Mammary epithelial cell (primary cell): ENCODE measurements at regions not wholly inside any gene's neighbourhood (a gene's known extent, or its start where the extent isn't known, plus 50 kb on each side); places are given as distances from the start of the nearest gene placed in this dataset.

Source experiments
- CTCF ChIP-seq, 2 donors: IDR thresholded peaks in 1 of 2; conservative IDR thresholded peaks in 1 of 2; 2 replicates each; pipeline ENCODE4 v1.5.1; 2011 to 2012; ENCODE audit warnings: inconsistent platforms in 2 of 2, low read length in 2 of 2, mild to moderate bottlenecking in 2 of 2, control low read depth in 1 of 2, low read depth in 1 of 2; ENCODE audit not compliant: insufficient read depth in 1 of 2; ENCODE audit errors: extremely low read depth in 1 of 2
- EZH2 ChIP-seq: IDR thresholded peaks from 2 replicates; pipeline ENCODE4 v1.6.1; 2012; ENCODE audit warnings: low read length, inconsistent platforms, borderline replicate concordance

- no peak for TF ChIP-seq CTCF (conservative IDR thresholded peaks at IDR 0.05 in 1 of 2, IDR thresholded peaks at IDR 0.05 in 1 of 2; ENCODE audit: extremely low read depth in 1 of 2, insufficient read depth in 1 of 2, low read depth in 1 of 2, low read length in 2 of 2)
- no peak for TF ChIP-seq EZH2
Observed at GRCh38 chr20:4300921-4301320, 51.8 kb upstream of the ADRA1D start.
